Neural cell (in vitro differentiated cells): ENCODE measurements at regions not wholly inside any gene's neighbourhood (a gene's known extent, or its start where the extent isn't known, plus 50 kb on each side); places are given as distances from the start of the nearest gene placed in this dataset.

Source experiments
- H2AFZ ChIP-seq: fragments of 200-600, 300-800 bp; sonication (generic), shearing (Covaris generic); 2 replicates; pipeline ENCODE4 v1.6.0; 2014; ENCODE audit warnings: low read depth, mild to moderate bottlenecking, antibody characterized with exemption, low read length, moderate library complexity
- H3F3A ChIP-seq: fragments of 200-600 bp; shearing (Covaris generic); 2 replicates; pipeline ENCODE4 v1.6.1; 2016; ENCODE audit warnings: mild to moderate bottlenecking, moderate library complexity, mixed read lengths, antibody characterized with exemption, low read length; ENCODE audit not compliant: insufficient read depth, poor library complexity, severe bottlenecking
- H3K27ac ChIP-seq: fragments of 200-600, 300-800 bp; sonication (generic), shearing (Covaris generic); 2 replicates; pipeline ENCODE4 v1.5.1; 2014; ENCODE audit warnings: mild to moderate bottlenecking, low read length, moderate library complexity
- H3K27me3 ChIP-seq: fragments of 300-800, 200-600 bp; sonication (generic), shearing (Covaris generic); 2 replicates; pipeline ENCODE4 v1.6.0; 2014; ENCODE audit warnings: mild to moderate bottlenecking, low read depth, low read length, moderate library complexity; ENCODE audit not compliant: insufficient read depth
- H3K36me3 ChIP-seq: fragments of 300-800, 200-600 bp; sonication (generic), shearing (Covaris generic); 2 replicates; pipeline ENCODE4 v1.5.1; 2014; ENCODE audit warnings: mild to moderate bottlenecking, antibody characterized with exemption, low read length, moderate library complexity; ENCODE audit not compliant: insufficient read depth
- H3K4me2 ChIP-seq: fragments of 300-800, 200-600 bp; sonication (generic), shearing (Covaris generic); 2 replicates; pipeline ENCODE4 v1.6.0; 2014; ENCODE audit warnings: mild to moderate bottlenecking, low read length
- H3K4me3 ChIP-seq: fragments of 300-800, 200-600 bp; sonication (generic), shearing (Covaris generic); 2 replicates; pipeline ENCODE4 v1.5.1; 2014; ENCODE audit warnings: mild to moderate bottlenecking, low read length, moderate library complexity
- H3K79me2 ChIP-seq: fragments of 200-600 bp; shearing (Covaris generic); replicated peaks from 2 replicates; pipeline ENCODE4 v1.6.0; 2014; ENCODE audit warnings: mild to moderate bottlenecking, low read length, moderate library complexity; ENCODE audit not compliant: insufficient read depth
- H3K9ac ChIP-seq: fragments of 300-800, 200-600 bp; sonication (generic), shearing (Covaris generic); 2 replicates; pipeline ENCODE4 v1.6.1; 2016; ENCODE audit warnings: mild to moderate bottlenecking, low read length, mixed read lengths
- H3K9me2 ChIP-seq: fragments of 200-600 bp; shearing (Covaris generic); 2 replicates; pipeline ENCODE4 v1.6.1; 2016; ENCODE audit warnings: mild to moderate bottlenecking, low read length, mixed read lengths; ENCODE audit not compliant: insufficient read depth
- H3K9me3 ChIP-seq: fragments of 200-600, 300-800 bp; sonication (generic), shearing (Covaris generic); 2 replicates; pipeline ENCODE4 v1.6.1; 2016; ENCODE audit warnings: mild to moderate bottlenecking, mixed run types, low read length, moderate library complexity, mixed read lengths
- H4K20me1 ChIP-seq: fragments of 200-600 bp; shearing (Covaris generic); 2 replicates; pipeline ENCODE4 v1.6.1; 2016; ENCODE audit warnings: mild to moderate bottlenecking, mixed run types; ENCODE audit not compliant: insufficient read depth
- CTCF ChIP-seq: fragments of 450-650 bp; IDR thresholded peaks from 2 replicates; pipeline ENCODE4 v1.5.1; 2014; ENCODE audit warnings: antibody characterized with exemption, mild to moderate bottlenecking, moderate library complexity; ENCODE audit not compliant: poor library complexity, severe bottlenecking
- EP300 ChIP-seq: fragments of 450-650 bp; conservative IDR thresholded peaks from 2 replicates; pipeline ENCODE4 v1.6.1; 2014; ENCODE audit warnings: antibody characterized with exemption, mild to moderate bottlenecking, moderate library complexity; ENCODE audit not compliant: poor library complexity, severe bottlenecking
- EZH2 ChIP-seq: fragments of 200-600, 300-800 bp; shearing (Covaris generic), sonication (generic); IDR thresholded peaks from 2 replicates; pipeline ENCODE4 v1.6.1; 2014; ENCODE audit warnings: antibody characterized with exemption, low read length, borderline replicate concordance, mild to moderate bottlenecking; ENCODE audit not compliant: insufficient read depth, poor library complexity, severe bottlenecking
- MXI1 ChIP-seq: fragments of 450-650 bp; conservative IDR thresholded peaks from 2 replicates; pipeline ENCODE4 v1.6.1; 2014; ENCODE audit warnings: antibody characterized with exemption, mild to moderate bottlenecking; ENCODE audit not compliant: poor library complexity, severe bottlenecking
- POLR2AphosphoS5 ChIP-seq: IDR thresholded peaks from 2 replicates; pipeline ENCODE4 v1.6.1; 2012
- RAD21 ChIP-seq: fragments of 450-650 bp; conservative IDR thresholded peaks from 2 replicates; pipeline ENCODE4 v1.6.1; 2014; ENCODE audit warnings: antibody characterized with exemption, mild to moderate bottlenecking, moderate library complexity
- REST ChIP-seq: IDR thresholded peaks from 2 replicates; pipeline ENCODE4 v1.6.1; 2012; ENCODE audit warnings: borderline replicate concordance
- SMC3 ChIP-seq: fragments of 450-650 bp; conservative IDR thresholded peaks from 2 replicates; pipeline ENCODE4 v1.6.1; 2014; ENCODE audit warnings: antibody characterized with exemption, mild to moderate bottlenecking, moderate library complexity; ENCODE audit not compliant: poor library complexity
- TAF1 ChIP-seq: IDR thresholded peaks from 2 replicates; pipeline ENCODE4 v1.6.1; 2012; ENCODE audit warnings: low read depth

GRCh38 chr18:76592981-76593381, 97.9 kb upstream of the ZNF516 start:
- H3K27me3 ChIP-seq: no peaks in the 10 kb centered on the region
- H4K20me1 ChIP-seq: no peaks in the 10 kb centered on the region
- no peaks in the 10 kb centered on the region for H3K79me2 ChIP-seq
- H3K4me2 ChIP-seq: no peak overlapping the region
- H3K9ac ChIP-seq: no peak overlapping the region
- H3K36me3 ChIP-seq: no peaks in the 10 kb centered on the region
- H3K4me3 ChIP-seq: no peak overlapping the region
- H3K9me3 ChIP-seq: no peaks in the 10 kb centered on the region
- H3F3A ChIP-seq: no peaks in the 10 kb centered on the region
- no peaks in the 10 kb centered on the region for H3K9me2 ChIP-seq
- H2AFZ ChIP-seq: no peak overlapping the region
- no peak for TF ChIP-seq EZH2
- no peak for TF ChIP-seq SMC3
- no peak for TF ChIP-seq REST
- TF ChIP-seq TAF1: no peak
- no peak for TF ChIP-seq RAD21
- no peak for TF ChIP-seq EP300
- H3K27ac ChIP-seq: no peak overlapping the region

GRCh38 chr18:76592096-76592495, 97.1 kb upstream of the ZNF516 start:
- no peak for TF ChIP-seq RAD21
- no peak for TF ChIP-seq SMC3
- no peak for TF ChIP-seq MXI1
- no peak for TF ChIP-seq REST
- TF ChIP-seq POLR2AphosphoS5: no peak
- no peak for TF ChIP-seq CTCF
- no peak for TF ChIP-seq EP300
- no peak for TF ChIP-seq EZH2
- no peak for TF ChIP-seq TAF1
- H3K79me2 ChIP-seq: no peaks in the 10 kb centered on the region
- no peaks in the 10 kb centered on the region for H4K20me1 ChIP-seq
- no peaks in the 10 kb centered on the region for H3K9me2 ChIP-seq
- H3F3A ChIP-seq: no peaks in the 10 kb centered on the region
- H3K27ac ChIP-seq: no peak overlapping the region
- no peak overlapping the region for H3K4me2 ChIP-seq
- H3K27me3 ChIP-seq: no peaks in the 10 kb centered on the region
- no peak overlapping the region for H3K4me3 ChIP-seq
- H2AFZ ChIP-seq: no peak overlapping the region
- no peaks in the 10 kb centered on the region for H3K9me3 ChIP-seq
- H3K9ac ChIP-seq: no peak overlapping the region
- no peaks in the 10 kb centered on the region for H3K36me3 ChIP-seq
